Right lobe of liver (tissue), 6 donors: ENCODE measurements at regions not wholly inside any gene's neighbourhood (a gene's known extent, or its start where the extent isn't known, plus 50 kb on each side); places are given as distances from the start of the nearest gene placed in this dataset.

ENCODE experiments used
- ATAC-seq, 4 donors: fragments of 200-7000 bp; cut with Tn5 transposase; one replicate each; pipeline ENCODE4 v1.9.1; 2020; ENCODE audit warnings: mild to moderate bottlenecking in 4 of 4, moderate library complexity in 4 of 4
- DNase-seq, 3 donors: peaks; one replicate each; pipeline ENCODE4 v3.0.0-alpha.2; 2020
- H3K27ac ChIP-seq, 3 donors: fragments of 200-600 bp; one replicate each; pipeline ENCODE4 v1.8.0; 2022
- H3K27me3 ChIP-seq, 2 donors: fragments of 200-600 bp; one replicate each; pipeline ENCODE4 v1.8.0; 2022
- H3K36me3 ChIP-seq, 4 donors: fragments of 200-600 bp; sonication (generic) in 1 of 4; one replicate each; pipeline versions ENCODE4 v1.5.1 to v1.8.0; 2017 to 2022; ENCODE audit warnings: control low read depth in 1 of 4
- H3K4me1 ChIP-seq, 4 donors: fragments of 200-600 bp; sonication (generic) in 1 of 4; one replicate each; pipeline versions ENCODE4 v1.5.1 to v1.8.0; 2017 to 2022; ENCODE audit warnings: control low read depth in 1 of 4
- H3K4me3 ChIP-seq, 3 donors: fragments of 200-600 bp; one replicate each; pipeline ENCODE4 v1.8.0; 2022
- H3K9me3 ChIP-seq, 4 donors: fragments of 200-600 bp; sonication (generic) in 1 of 4; one replicate each; pipeline versions ENCODE4 v1.5.1 to v1.8.0; 2017 to 2022; ENCODE audit warnings: control low read depth in 1 of 4
- CTCF ChIP-seq, 4 donors: fragments of 200-600 bp in 3 of 4; fragments of 450-650 bp in 1 of 4; IDR thresholded peaks; one replicate each; pipeline versions ENCODE4 v1.5.1 to v1.8.0; 2016 to 2022; ENCODE audit warnings: antibody characterized with exemption in 4 of 4, mild to moderate bottlenecking in 2 of 4
- POLR2A ChIP-seq: fragments of 450-650 bp; IDR thresholded peaks from one replicate; pipeline ENCODE4 v1.6.1; 2017; ENCODE audit warnings: antibody characterized with exemption, mild to moderate bottlenecking
- WGBS: methylation state at CpG from one replicate; pipeline ENCODE4 v1.1.6; 2018; ENCODE audit warnings: low coverage, low lambda C conversion rate; ENCODE audit not compliant: insufficient coverage; ENCODE audit errors: missing lambda C conversion rate; 5-methylcytosine and 5-hydroxymethylcytosine counted together
- intact Hi-C, 2 donors: fragments of 100-400 bp; cut with DNase I; formaldehyde crosslinking; loops; one replicate each; pipeline versions ENCODE4 v1.11.2 to v1.14.1; 2022
- donor health status: DM: no; HTN: yes; CAD: no.
- donor health status: DM: no; HTN: no; CAD: no.
- donor health status: DM: no; HTN: no; CAD: no.
- donor health status: DM: no; HTN: yes; CAD: no.
- donor health status: DM: no; HTN: yes; CAD: no.

GRCh38 chr4:161186750-161187149, 977.0 kb downstream of the FSTL5 start:
- TF ChIP-seq CTCF (IDR thresholded peaks at IDR 0.05), result no peak
- no peak for TF ChIP-seq POLR2A
- Histone ChIP-seq H3K9me3 (no peaks in the 10 kb centered on the region), H3K27ac (no peak overlapping the region), H3K4me3 (no peak overlapping the region), H3K4me1 (peaks cover 0 to 31% (median 3%) of the 10 kb centered on the region in 4 donors), H3K36me3 (no peaks in the 10 kb centered on the region), H3K27me3 (no peaks in the 10 kb centered on the region)
- 12% methylated on average over 2 of the region's 2 CpGs for WGBS
- DNase-seq (no peak), ATAC-seq (no peak)
- intact Hi-C loops, result no loop called here

- Histone ChIP-seq H3K9me3 (no peaks in the 10 kb centered on the region), H3K36me3 (no peaks in the 10 kb centered on the region), H3K4me1 (peaks cover 0 to 31% (median 3%) of the 10 kb centered on the region in 4 donors), H3K27me3 (no peaks in the 10 kb centered on the region), H3K4me3 (no peak overlapping the region), H3K27ac (no peak overlapping the region)
- no peak for DNase-seq
- no peak for ATAC-seq
- intact Hi-C loops, result no loop called here
- no peak for TF ChIP-seq POLR2A
- TF ChIP-seq CTCF (IDR thresholded peaks at IDR 0.05), result no peak
- 57% methylated on average over 1 of the region's 1 CpG for WGBS
These were observed 977.8 kb downstream of the FSTL5 start for GRCh38 chr4:161186012-161186411.

- no peak overlapping the region for H3K4me3 ChIP-seq
- H3K27me3 ChIP-seq, result no peaks in the 10 kb centered on the region
- peak; percentile 33 to 66 (median 48) for ATAC-seq
- no peaks in the 10 kb centered on the region for H3K9me3 ChIP-seq
- 30% methylated on average over 3 of the region's 3 CpGs for WGBS
- DNase-seq, result no peak
- H3K36me3 ChIP-seq, result no peaks in the 10 kb centered on the region
- peaks cover 0 to 24% (median 3%) of the 10 kb centered on the region in 4 donors for H3K4me1 ChIP-seq
- peak overlapping the region in 2 of 3 donors; percentile 53 to 54 for H3K27ac ChIP-seq
- no peak for TF ChIP-seq CTCF (IDR thresholded peaks at IDR 0.05)
- no peak for TF ChIP-seq POLR2A
- intact Hi-C loops, result no loop called here
These were observed 980.1 kb downstream of the FSTL5 start for GRCh38 chr4:161183729-161184128.

- peak overlapping the region in 2 of 3 donors; percentile 53 to 54 for H3K27ac ChIP-seq
- H3K9me3 ChIP-seq, result no peaks in the 10 kb centered on the region
- ATAC-seq (peak; percentile 94 to 98 (median 97)), DNase-seq (peak in 1 of 3 donors; percentile 47)
- 15% methylated on average over 3 of the region's 3 CpGs for WGBS
- intact Hi-C loops, result no loop called here
- TF ChIP-seq POLR2A (no peak), CTCF (IDR thresholded peaks at IDR 0.05) (no peak)
- H3K4me1 ChIP-seq, result peaks cover 0 to 22% (median 3%) of the 10 kb centered on the region in 4 donors
- no peak overlapping the region for H3K4me3 ChIP-seq
- no peaks in the 10 kb centered on the region for H3K27me3 ChIP-seq
- H3K36me3 ChIP-seq, result no peaks in the 10 kb centered on the region
These were observed 980.9 kb downstream of the FSTL5 start for GRCh38 chr4:161182913-161183312.

GRCh38 chr4:161178310-161178709, 985.5 kb downstream of the FSTL5 start:
- H3K9me3 ChIP-seq, result no peaks in the 10 kb centered on the region
- H3K27me3 ChIP-seq, result no peaks in the 10 kb centered on the region
- ATAC-seq (no peak), DNase-seq (no peak)
- peaks cover 0 to 6% (median 0%) of the 10 kb centered on the region in 4 donors for H3K4me1 ChIP-seq
- WGBS, result 71% methylated on average over 5 of the region's 5 CpGs
- TF ChIP-seq POLR2A (no peak), CTCF (IDR thresholded peaks at IDR 0.05) (no peak)
- no peaks in the 10 kb centered on the region for H3K36me3 ChIP-seq
- H3K27ac ChIP-seq, result no peak overlapping the region
- intact Hi-C loops, result no loop called here
- H3K4me3 ChIP-seq, result no peak overlapping the region
